HPDE6-E6E7 (cell line): ENCODE measurements at regions not wholly inside any gene's neighbourhood (a gene's known extent, or its start where the extent isn't known, plus 50 kb on each side); places are given as distances from the start of the nearest gene placed in this dataset.

Experiments used
- DNase-seq: peaks from one replicate; pipeline ENCODE4 v3.0.0; 2011; ENCODE audit warnings: missing footprints; ENCODE audit errors: extremely low spot score

GRCh38 chr11:37087650-37088572 lies 489.9 kb upstream of the RAG2 start:
- DNase-seq = no peak

- no peak for DNase-seq
Measured at GRCh38 chr11:37078521-37078920, 480.5 kb upstream of the RAG2 start.

GRCh38 chr11:37076866-37077265 lies 478.8 kb upstream of the RAG2 start:
- no peak for DNase-seq

GRCh38 chr11:37072538-37073055 lies 474.6 kb upstream of the RAG2 start:
- DNase-seq = no peak

GRCh38 chr11:37050311-37050710 lies 452.3 kb upstream of the RAG2 start:
- no peak for DNase-seq

- no peak for DNase-seq
Measured at GRCh38 chr11:37040921-37041320, 442.9 kb upstream of the RAG2 start.

GRCh38 chr11:37038911-37039310 lies 440.9 kb upstream of the RAG2 start:
- no peak for DNase-seq

GRCh38 chr11:37026741-37027140 lies 428.7 kb upstream of the RAG2 start:
- no peak for DNase-seq

- no peak for DNase-seq
Measured at GRCh38 chr11:37026326-37026725, 428.3 kb upstream of the RAG2 start.

GRCh38 chr11:37006563-37006962 lies 408.5 kb upstream of the RAG2 start:
- no peak for DNase-seq

GRCh38 chr11:37002831-37003230 lies 404.8 kb upstream of the RAG2 start:
- no peak for DNase-seq

- DNase-seq = no peak
Measured at GRCh38 chr11:36997656-36998055, 399.6 kb upstream of the RAG2 start.

GRCh38 chr11:36996795-36997194 lies 398.8 kb upstream of the RAG2 start:
- no peak for DNase-seq

GRCh38 chr11:36994208-36994607 lies 396.2 kb upstream of the RAG2 start:
- no peak for DNase-seq

GRCh38 chr11:36988556-36988955 lies 390.5 kb upstream of the RAG2 start:
- DNase-seq = no peak

- no peak for DNase-seq
Measured at GRCh38 chr11:36985562-36985961, 387.5 kb upstream of the RAG2 start.

- DNase-seq = no peak
Measured at GRCh38 chr11:36976741-36977140, 378.7 kb upstream of the RAG2 start.

- no peak for DNase-seq
Measured at GRCh38 chr11:36974771-36975170, 376.7 kb upstream of the RAG2 start.

- no peak for DNase-seq
Measured at GRCh38 chr11:36953976-36954375, 355.9 kb upstream of the RAG2 start.

- no peak for DNase-seq
Measured at GRCh38 chr11:36948460-36949127, 350.6 kb upstream of the RAG2 start.

GRCh38 chr11:36945384-36945783 lies 347.3 kb upstream of the RAG2 start:
- no peak for DNase-seq

GRCh38 chr11:36933481-36933880 lies 335.4 kb upstream of the RAG2 start:
- no peak for DNase-seq

GRCh38 chr11:36931139-36931538 lies 333.1 kb upstream of the RAG2 start:
- no peak for DNase-seq
